Prostate gland (tissue), 2 donors: ENCODE measurements at regions not wholly inside any gene's neighbourhood (a gene's known extent, or its start where the extent isn't known, plus 50 kb on each side); places are given as distances from the start of the nearest gene placed in this dataset.
"Not testable (repeated sequence)": the region's sequence is repeated elsewhere in the genome, so short reads cannot be mapped to it uniquely, and the experiment has no call there.

Experiments
- DNase-seq: peaks from one replicate; pipeline ENCODE4 v3.0.0-alpha.2; 2019; ENCODE audit warnings: low spot score
- H3K27ac ChIP-seq, 2 donors: fragments of 200-600 bp; sonication (generic); 2 replicates each; pipeline ENCODE4 v1.5.1; 2017 to 2019
- H3K27me3 ChIP-seq: fragments of 200-600 bp; sonication (generic); replicated peaks from 2 replicates; pipeline ENCODE4 v1.5.1; 2019; ENCODE audit not compliant: insufficient read depth
- H3K36me3 ChIP-seq, 2 donors: fragments of 200-600 bp; sonication (generic); 1 replicate in 1 of 2; 2 replicates in 1 of 2; pipeline versions ENCODE4 v1.5.1 to v1.8.1; 2017 to 2019
- H3K4me1 ChIP-seq: fragments of 200-600 bp; sonication (generic); replicated peaks from 2 replicates; pipeline ENCODE4 v1.5.1; 2019
- H3K4me3 ChIP-seq, 2 donors: fragments of 200-600 bp; sonication (generic); 2 replicates each; pipeline ENCODE4 v1.5.1; 2017 to 2019
- H3K9me3 ChIP-seq: fragments of 200-600 bp; sonication (generic); 2 replicates; pipeline ENCODE4 v1.5.1; 2017
- POLR2A ChIP-seq: fragments of 450-650 bp; IDR thresholded peaks from one replicate; pipeline ENCODE4 v1.6.1; 2016; ENCODE audit warnings: antibody characterized with exemption, mild to moderate bottlenecking
- POLR2AphosphoS5 ChIP-seq: sonication (generic); formaldehyde crosslinking; IDR thresholded peaks from one replicate; pipeline ENCODE4 v1.6.1; 2017; ENCODE audit warnings: antibody characterized with exemption
- WGBS: methylation state at CpG from one replicate; pipeline ENCODE4 v1.1.5; 2018; 5-methylcytosine and 5-hydroxymethylcytosine counted together
- intact Hi-C: fragments of 100-400 bp; cut with DNase I; formaldehyde crosslinking; loops from one replicate; pipeline ENCODE4 v1.14.2; 2022
- TF ChIP-seq, protein P1 (sequence below), 4 experiments: fragments of 200-600 bp in 2 of 4; fragments of 450-650 bp in 2 of 4; sonication (generic) in 2 of 4; IDR thresholded peaks; 1 replicate in 3 of 4; 2 replicates in 1 of 4; pipeline ENCODE4 v1.5.1; 2016 to 2019; ENCODE audit warnings: antibody characterized with exemption in 4 of 4, mild to moderate bottlenecking in 2 of 4, moderate library complexity in 2 of 4

DNA sequence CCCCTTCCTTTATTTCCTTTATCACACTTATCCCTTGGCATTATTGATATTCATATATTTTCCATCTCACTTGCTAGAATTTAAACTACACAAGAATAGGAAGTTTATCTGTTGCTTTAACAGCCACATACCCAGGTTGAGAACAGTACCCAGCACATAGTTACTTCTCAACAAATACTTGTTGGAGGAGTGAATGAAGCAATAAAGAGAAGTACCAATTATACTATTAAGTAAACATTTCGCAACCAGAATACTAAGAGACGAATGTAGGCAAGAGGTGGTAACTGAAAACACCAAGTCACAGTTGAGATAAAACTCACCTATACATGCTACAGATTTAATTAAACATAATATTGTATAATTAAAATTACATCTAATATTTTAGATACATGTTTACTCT lies 110.9 kb downstream of the FSCB start:
- Histone ChIP-seq H3K27ac (no peak overlapping the region), H3K9me3 (no peaks in the 10 kb centered on the region), H3K27me3 (no peaks in the 10 kb centered on the region), H3K4me1 (no peaks in the 10 kb centered on the region), H3K4me3 (no peak overlapping the region), H3K36me3 (no peaks in the 10 kb centered on the region)
- WGBS: 75% methylated on average over 2 of the region's 2 CpGs
- intact Hi-C loops: no loop called here
- DNase-seq: no peak
- TF ChIP-seq POLR2A (no peak), POLR2AphosphoS5 (no peak)
- TF ChIP-seq, protein P1, sequence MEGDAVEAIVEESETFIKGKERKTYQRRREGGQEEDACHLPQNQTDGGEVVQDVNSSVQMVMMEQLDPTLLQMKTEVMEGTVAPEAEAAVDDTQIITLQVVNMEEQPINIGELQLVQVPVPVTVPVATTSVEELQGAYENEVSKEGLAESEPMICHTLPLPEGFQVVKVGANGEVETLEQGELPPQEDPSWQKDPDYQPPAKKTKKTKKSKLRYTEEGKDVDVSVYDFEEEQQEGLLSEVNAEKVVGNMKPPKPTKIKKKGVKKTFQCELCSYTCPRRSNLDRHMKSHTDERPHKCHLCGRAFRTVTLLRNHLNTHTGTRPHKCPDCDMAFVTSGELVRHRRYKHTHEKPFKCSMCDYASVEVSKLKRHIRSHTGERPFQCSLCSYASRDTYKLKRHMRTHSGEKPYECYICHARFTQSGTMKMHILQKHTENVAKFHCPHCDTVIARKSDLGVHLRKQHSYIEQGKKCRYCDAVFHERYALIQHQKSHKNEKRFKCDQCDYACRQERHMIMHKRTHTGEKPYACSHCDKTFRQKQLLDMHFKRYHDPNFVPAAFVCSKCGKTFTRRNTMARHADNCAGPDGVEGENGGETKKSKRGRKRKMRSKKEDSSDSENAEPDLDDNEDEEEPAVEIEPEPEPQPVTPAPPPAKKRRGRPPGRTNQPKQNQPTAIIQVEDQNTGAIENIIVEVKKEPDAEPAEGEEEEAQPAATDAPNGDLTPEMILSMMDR (IDR thresholded peaks at IDR 0.05): no peak

DNA sequence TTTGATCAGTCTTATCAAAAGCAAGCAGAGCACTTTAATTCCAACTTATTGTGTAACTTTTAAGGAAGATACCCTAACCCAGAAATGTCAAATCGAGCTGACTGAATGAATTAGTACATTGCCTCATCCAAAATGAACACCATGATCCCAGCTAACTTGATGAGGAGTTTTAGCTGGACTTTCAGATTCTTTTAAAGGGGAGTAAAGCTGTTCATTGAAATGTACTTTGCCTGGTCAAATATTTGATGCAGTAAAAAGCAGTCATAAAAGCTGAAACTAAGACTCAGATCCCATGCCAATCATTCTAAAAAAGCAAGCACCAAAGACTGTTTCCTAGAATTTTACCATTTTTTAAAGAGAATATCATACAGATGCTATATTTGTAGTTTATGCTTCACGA lies 114.1 kb downstream of the FSCB start:
- TF ChIP-seq POLR2AphosphoS5: no peak
- TF ChIP-seq, protein P1 (IDR thresholded peaks at IDR 0.05): no peak
- no peak for TF ChIP-seq POLR2A
- intact Hi-C loops: no loop called here
- WGBS: 38% methylated on average over 2 of the region's 2 CpGs
- Histone ChIP-seq H3K27ac (no peak overlapping the region), H3K4me3 (no peak overlapping the region), H3K27me3 (no peaks in the 10 kb centered on the region), H3K36me3 (no peaks in the 10 kb centered on the region), H3K9me3 (no peaks in the 10 kb centered on the region), H3K4me1 (no peaks in the 10 kb centered on the region)
- DNase-seq: no peak

DNA sequence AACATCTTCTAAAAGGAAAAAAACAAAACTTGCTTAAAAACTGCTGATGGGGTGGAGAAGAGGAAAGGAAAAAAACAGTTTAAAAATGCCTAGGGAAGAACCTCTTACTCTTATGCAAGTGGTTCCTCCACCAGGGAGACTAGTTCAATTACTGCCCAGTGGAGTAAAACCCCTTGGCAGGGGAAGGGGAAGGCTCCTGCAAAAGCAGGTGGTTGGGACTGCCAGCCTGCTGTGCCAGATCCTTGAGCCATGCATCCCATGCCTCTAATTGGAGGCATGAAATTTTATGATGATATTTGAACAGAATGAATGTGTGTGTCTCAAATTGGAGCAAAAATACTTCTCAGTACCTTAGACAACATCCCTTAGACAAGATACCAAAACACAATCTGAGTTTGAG lies 118.8 kb downstream of the FSCB start:
- Histone ChIP-seq H3K36me3 (no peaks in the 10 kb centered on the region), H3K9me3 (no peaks in the 10 kb centered on the region), H3K4me1 (no peaks in the 10 kb centered on the region), H3K27ac (no peak overlapping the region), H3K4me3 (no peak overlapping the region), H3K27me3 (no peaks in the 10 kb centered on the region)
- intact Hi-C loops: no loop called here
- TF ChIP-seq POLR2A (no peak), POLR2AphosphoS5 (no peak)
- TF ChIP-seq, protein P1 (IDR thresholded peaks at IDR 0.05): no peak
- no peak for DNase-seq

DNA sequence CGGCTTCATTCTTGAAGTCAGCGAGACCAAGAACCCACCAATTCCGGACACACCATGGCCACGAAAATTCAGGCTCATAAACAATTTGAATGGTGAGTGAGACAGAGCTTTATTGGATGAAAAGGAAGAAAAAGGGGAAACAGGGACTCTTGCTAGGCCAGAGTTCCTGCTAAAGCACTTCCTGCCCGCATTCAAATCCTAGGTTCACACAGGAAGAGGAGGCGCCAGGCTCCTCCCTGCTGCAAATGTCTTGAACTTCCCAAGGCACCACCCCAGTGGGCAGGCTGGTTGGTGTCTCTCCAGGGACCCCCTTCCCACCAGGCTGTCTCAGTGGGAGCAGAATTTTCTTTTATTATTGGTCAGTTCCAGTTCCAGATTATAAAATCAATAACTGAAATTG lies 121.2 kb downstream of the FSCB start:
- TF ChIP-seq, protein P1 (IDR thresholded peaks at IDR 0.05): no peak
- no peak for TF ChIP-seq POLR2A
- TF ChIP-seq POLR2AphosphoS5: no peak
- WGBS: 86% methylated on average over 6 of the region's 6 CpGs
- Histone ChIP-seq H3K27ac (no peak overlapping the region), H3K4me3 (no peak overlapping the region), H3K4me1 (no peaks in the 10 kb centered on the region), H3K9me3 (no peaks in the 10 kb centered on the region), H3K36me3 (no peaks in the 10 kb centered on the region), H3K27me3 (no peaks in the 10 kb centered on the region)
- no peak for DNase-seq
- intact Hi-C loops: no loop called here

GRCh38 chr14:44385296-44385695 lies 121.8 kb downstream of the FSCB start:
- H3K4me1 ChIP-seq, DNase-seq, H3K36me3 ChIP-seq, intact Hi-C loops, H3K9me3 ChIP-seq, H3K27ac ChIP-seq, H3K4me3 ChIP-seq, H3K27me3 ChIP-seq: not testable (repeated sequence)
- 94% methylated on average over 6 of the region's 6 CpGs for WGBS

DNA sequence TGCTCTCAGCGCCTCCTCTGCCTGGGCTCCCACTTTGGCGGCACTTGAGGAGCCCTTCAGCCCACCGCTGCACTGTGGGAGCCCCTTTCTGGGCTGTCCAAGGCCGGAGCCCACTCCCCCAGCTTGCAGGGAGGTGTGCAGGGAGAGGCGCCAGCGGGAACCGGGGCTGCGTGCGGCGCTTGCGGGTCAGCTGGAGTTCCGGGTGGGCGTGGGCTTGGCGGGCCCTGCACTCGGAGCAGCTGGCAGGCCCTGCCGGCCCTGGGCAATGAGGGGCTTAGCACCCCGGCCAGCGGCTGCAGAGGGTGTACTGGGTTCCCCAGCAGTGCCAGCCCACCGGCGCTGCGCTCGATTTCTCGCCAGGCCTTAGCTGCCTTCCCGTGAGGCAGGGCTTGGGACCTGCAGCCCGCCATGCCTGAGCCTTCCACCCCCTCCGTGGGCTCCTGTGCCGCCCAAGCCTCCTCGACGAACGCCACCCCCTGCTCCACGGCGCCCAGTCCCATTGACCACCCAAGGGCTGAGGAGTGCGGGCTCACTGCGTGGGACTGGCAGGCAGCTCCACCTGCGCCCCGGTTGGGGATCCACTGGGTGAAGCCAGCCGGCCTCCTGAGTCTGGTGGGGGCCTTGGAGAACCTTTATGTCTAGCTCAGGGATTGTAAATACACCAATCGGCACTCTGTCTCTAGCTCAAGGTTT lies 122.3 kb downstream of the FSCB start:
- WGBS: 97% methylated on average over 30 of the region's 38 CpGs
- H3K9me3 ChIP-seq, H3K36me3 ChIP-seq, DNase-seq, H3K4me1 ChIP-seq, H3K27ac ChIP-seq, H3K4me3 ChIP-seq, intact Hi-C loops, H3K27me3 ChIP-seq: not testable (repeated sequence)
